Jurkat, Clone E6-1 (cell line): ENCODE measurements at regions not wholly inside any gene's neighbourhood (a gene's known extent, or its start where the extent isn't known, plus 50 kb on each side); places are given as distances from the start of the nearest gene placed in this dataset.

ENCODE experiments used
- DNase-seq: peaks from one replicate; pipeline ENCODE4 v3.0.0-alpha.2; 2011; ENCODE audit warnings: low read depth, low spot score
- H3K4me3 ChIP-seq: 2 replicates; pipeline ENCODE4 v1.5.1; 2011; ENCODE audit warnings: mild to moderate bottlenecking, low read length, control low read depth, moderate library complexity

DNA sequence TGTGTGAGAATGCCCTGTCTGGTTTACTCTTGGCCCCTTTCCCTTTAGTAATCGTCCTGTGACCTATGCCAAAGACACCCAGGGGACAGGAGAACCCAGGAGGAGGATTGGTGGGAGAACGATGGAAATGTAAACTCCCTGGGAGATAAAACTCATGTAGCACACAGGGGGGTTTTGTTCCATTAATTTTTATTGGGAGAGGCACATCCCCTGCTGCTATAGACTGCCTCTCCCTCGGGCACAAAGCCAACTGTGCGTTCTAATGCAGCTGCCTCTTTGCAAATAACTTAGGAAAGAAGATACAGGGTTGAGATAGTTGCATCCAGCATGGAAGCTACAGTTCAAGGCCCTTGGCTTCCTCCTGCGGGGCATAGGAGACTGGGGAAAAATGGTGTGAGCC lies 489.6 kb downstream of the SLC4A3 start:
- H3K4me3 ChIP-seq = no peak overlapping the region

DNA sequence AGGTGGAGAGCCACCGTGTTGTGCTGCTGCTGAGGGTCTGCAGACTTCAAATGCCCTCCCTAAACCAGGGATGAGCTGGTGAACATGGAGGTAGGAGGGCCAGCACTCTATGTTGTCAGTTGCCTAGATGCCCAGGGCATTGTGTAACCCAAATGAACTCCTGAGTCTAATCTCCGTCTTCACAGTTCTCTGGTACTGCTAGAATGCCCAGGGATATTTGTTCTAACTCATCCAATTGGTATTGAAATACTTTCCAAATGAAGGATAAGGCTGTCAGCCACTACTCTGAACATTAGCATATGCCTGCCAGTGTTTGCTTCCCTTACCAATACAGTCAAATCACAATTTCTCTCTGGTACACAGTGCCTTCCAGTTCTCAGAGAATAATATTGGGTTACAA lies 492.6 kb downstream of the SLC4A3 start:
- no peak overlapping the region for H3K4me3 ChIP-seq
- DNase-seq = no peak

More for the DNA sequence above, 489.6 kb downstream of the SLC4A3 start:
- DNase-seq = no peak

DNA sequence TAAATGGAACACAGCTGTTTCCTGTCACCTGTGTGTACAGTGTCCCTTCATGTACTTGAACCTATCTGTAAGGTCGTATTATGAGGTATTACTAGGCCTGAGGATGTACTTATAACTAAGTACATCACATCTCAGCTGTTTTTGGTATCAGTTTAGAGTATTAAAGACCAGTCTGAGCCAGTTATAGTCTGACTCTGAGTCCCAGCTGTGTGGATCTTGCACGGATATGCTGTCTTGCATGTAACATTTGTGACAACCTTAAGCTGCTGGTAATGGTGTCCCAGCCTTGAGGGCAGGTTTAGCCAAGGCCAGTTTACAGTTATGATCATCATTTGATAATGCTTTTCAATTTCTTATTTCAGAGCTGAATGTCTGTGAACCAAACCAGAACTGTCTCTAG lies 496.3 kb downstream of the SLC4A3 start:
- DNase-seq = no peak
- H3K4me3 ChIP-seq = no peak overlapping the region

DNA sequence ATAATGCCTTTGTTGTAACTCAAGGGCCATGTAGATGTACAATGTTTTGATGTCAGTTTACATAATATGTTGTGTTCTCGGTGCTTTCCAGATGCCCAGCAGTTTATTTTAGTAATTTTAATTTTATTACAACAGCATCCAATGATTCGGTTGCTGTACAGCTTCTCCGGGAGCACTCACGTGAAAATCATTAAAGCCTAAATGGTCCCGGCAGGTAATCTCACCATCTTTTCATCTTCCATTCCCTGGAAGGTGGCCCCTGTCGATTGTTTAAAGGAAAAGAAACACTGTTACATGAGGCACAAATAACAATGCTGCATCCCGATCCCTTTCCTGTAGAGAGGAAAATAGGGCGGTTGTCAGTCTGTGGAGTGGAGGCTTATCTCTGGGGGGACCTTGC lies 498.1 kb downstream of the SLC4A3 start:
- DNase-seq = no peak
- no peak overlapping the region for H3K4me3 ChIP-seq

DNA sequence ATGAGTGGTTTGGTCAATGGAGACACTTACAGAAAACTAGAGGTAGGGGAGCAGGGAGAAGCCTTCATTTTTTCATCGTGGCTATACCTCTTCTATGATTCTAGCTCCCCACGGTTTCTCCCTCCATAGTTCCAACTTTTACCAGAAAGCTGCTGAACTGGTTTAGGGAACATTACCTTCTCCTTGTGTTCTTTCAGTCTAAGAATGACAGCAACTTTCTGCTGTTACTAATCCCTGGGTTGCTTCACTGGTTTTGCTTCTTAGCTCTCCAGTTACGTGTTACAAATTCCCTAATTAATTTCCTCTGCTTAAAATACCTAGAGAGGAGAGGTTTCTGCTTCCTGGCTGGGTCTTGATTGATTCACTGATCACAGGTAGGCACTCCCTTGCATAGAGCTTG lies 499.9 kb downstream of the SLC4A3 start:
- DNase-seq = no peak

DNA sequence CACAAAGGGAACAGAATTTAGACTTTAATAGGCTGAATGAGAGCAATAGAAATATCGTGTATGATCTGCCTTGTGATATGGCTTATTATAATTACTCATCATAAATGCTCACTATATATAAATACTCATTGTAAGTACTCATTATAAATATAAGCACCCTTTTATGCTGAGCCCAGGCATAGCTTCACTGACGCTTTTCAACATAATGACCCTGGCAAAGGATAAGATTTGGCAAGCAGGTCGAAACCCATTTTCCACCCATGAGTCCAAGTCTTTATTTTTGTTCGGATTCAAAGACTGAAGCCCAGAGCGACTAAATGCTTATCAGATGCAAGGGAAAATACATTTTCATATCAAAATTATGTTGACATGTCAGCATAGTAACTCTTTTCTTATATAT lies 500.4 kb downstream of the SLC4A3 start:
- no peak for DNase-seq

More for the DNA sequence above, 499.9 kb downstream of the SLC4A3 start:
- H3K4me3 ChIP-seq = no peak overlapping the region

DNA sequence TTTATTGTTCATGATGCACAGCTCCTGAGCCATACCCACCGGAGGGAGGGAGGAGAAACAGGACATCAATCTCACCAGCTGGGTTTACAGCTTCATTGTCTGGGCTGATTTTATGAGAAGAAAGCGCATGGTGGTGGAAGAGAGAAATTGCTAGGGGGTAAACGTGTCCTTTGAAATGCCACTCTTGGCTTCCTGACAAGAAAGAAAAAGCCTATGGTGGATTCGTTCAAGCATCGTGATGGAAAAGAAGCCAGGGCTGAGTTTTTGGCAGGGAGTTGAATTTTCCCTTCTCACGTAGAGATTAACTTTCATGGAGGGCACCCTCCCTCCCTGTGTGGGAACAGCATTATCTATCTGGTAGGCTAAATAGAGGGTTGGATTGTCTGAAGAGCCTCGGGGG lies 502.0 kb downstream of the SLC4A3 start:
- DNase-seq = no peak
- H3K4me3 ChIP-seq = no peak overlapping the region

More for the DNA sequence above, 500.4 kb downstream of the SLC4A3 start:
- H3K4me3 ChIP-seq = no peak overlapping the region

DNA sequence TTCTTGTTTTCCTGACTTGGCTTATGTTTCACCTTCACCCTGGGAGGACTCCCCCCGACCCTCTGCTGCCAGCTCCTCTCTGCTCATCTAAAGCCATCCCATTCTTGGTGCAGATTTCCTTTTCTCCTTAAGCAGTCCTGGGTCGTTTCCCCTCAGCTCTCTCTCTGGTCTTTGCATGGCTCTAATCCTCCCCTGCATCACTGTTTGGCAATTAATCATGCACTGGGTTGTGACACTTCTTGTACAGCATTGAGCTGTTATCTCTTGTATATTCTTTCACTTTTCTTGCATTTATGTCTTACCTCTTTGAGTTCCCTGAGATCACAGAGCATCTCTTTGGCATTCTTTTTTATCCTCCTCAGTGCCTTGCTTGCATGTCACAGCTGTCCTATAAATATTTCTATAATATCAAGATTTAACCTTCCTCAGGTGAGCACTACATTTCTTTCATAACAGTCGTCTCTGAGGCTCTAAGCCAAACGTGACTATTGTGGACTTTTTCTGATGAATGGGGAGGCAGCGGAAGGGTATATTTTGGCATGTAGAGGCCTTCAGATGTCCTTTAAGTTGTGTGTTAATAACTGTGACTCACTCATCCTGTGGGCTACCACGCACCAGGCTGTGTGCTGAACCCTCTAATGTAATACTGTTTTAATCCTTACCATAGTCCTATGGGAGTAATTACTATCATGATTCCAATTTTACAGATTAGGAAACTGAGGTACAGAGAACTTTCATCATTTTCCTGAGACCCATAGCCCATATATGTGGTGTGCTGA lies 507.5 kb downstream of the SLC4A3 start:
- DNase-seq = no peak

DNA sequence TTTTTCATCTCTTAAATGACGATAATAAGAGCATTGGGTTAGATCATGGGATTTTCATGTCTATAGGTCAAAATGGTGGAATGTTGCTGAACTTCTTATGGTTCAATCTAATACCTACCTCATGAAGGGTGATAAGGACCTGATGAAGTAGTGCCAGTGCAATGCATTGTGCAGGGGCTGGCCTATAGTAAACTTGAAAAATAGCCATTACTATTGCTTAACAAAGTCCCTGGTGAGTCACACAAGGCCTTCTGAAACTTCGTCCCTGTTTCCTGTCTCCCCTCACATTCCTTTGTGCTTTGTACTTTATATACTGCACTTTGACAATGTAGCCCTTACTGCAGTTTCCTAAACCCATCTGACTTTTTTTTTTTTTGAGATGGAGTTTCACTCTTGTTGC lies 515.9 kb downstream of the SLC4A3 start:
- H3K4me3 ChIP-seq = no peak overlapping the region
- DNase-seq = no peak

More for the DNA sequence above, 507.5 kb downstream of the SLC4A3 start:
- no peak overlapping the region for H3K4me3 ChIP-seq

DNA sequence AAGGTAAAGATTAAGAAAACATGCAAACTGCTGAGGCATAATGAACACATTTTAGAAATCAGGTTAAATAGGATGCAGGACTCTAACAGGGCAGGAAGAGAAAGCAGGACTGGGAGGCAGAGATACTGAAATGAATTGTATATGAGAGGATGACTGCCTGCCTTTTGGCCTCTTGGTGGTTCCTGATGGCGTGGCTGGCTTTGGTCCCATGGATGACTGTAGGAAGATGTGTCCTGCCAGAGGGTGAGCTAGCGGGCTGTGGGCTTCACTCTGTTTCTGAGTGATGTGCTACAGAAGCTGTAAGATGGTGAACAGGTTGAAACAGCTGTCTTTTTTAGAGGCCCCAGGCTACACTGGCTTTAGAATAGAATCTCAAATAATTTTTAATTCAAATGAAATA lies 517.0 kb downstream of the SLC4A3 start:
- no peak for DNase-seq
- no peak overlapping the region for H3K4me3 ChIP-seq

DNA sequence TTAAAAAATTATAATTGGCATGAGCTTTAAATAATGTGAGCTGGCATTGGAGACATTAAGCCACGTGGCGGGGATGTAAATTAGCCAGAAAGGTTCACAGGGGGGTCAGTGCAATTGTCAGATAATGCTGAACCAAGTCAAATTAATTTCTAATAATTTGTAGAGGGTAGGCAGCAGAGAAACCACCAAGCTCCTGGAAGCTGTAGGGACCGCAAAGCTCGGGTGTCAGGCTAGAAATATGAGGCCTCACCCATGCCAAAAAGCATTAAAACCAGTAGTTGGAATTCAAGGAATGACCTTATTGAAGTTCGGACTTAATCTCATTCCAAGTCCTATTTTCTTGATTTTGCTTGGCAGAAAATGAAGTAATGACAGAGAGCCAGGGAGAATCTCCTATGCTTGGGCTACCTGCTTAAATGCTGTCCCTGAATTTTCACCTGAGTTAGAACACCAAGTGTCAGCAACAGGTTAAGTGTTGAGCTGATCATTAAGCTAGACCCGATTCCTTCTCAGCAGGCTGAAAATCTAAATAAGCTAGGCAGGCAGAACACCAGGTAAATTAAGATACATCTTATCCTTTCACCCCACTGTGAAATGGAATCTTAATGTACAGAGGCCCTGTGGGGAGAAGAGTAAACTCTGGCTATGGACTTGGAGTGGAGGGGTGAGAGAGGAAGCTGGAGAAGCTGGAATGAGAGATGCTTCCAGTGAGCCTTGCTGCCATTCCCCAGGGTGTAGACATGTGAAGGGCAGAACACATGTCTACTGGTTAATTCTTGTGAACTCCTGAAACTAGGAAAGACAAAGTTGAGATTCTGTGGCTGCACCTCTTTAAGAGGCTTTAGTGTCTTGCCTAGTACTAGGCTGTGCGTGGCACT lies 520.0 kb downstream of the SLC4A3 start:
- DNase-seq = no peak

DNA sequence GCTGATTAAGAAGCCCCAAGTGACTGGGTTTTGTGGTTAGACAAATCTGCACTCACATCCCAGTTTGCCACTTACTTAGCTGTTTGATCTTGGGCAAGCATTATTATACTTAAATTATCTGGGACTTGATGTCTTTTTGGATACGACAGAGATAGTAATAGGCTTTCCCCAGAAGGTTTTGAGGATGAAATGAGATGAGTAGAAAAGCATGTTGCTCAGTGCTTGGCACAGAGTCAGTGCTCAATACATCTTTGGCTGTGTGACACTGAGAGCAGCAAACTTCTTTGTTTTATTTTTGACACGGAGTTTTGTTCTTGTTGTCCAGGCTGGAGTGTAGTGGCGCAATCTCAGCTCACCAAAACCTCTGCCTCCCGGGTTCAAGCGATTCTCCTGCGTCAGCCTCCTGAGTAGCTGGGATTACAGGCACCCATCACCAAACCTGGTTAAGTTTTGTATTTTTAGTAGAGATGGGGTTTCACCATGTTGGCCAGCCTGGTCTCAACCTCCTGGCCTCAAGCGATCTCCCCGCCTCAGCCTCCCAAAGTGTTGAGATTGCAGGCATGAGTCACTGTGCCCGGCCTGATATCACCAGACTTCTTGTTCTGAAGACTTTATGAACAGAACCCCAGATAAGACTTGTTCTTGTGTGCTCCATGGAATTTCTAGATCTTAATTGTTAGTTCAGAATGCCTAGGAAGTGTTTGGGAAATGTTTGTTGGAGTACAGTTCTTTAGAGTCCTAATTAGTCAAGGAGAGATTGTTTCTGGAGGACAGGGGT lies 521.2 kb downstream of the SLC4A3 start:
- DNase-seq = no peak
- H3K4me3 ChIP-seq = no peak overlapping the region

More for the DNA sequence above, 520.0 kb downstream of the SLC4A3 start:
- no peak overlapping the region for H3K4me3 ChIP-seq

DNA sequence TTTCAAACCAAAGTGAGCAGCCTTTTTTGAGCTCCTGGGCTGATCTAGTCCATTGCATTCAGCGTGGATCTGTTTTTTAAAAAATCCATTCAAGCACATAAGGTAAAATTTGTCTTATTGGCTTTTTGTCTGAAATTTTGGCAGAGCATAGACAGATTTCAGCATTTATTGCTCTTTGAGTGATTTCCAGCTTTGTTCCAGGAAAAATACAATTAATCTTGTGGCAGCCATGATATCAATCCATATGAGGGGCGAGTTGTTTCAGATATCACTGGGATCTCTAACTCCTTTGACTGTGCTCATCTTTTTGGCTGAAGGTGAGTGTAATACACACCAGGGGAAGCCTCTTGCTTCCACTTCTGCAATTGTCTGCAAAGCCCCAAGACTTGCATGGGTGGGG lies 523.9 kb downstream of the SLC4A3 start:
- no peak for DNase-seq

DNA sequence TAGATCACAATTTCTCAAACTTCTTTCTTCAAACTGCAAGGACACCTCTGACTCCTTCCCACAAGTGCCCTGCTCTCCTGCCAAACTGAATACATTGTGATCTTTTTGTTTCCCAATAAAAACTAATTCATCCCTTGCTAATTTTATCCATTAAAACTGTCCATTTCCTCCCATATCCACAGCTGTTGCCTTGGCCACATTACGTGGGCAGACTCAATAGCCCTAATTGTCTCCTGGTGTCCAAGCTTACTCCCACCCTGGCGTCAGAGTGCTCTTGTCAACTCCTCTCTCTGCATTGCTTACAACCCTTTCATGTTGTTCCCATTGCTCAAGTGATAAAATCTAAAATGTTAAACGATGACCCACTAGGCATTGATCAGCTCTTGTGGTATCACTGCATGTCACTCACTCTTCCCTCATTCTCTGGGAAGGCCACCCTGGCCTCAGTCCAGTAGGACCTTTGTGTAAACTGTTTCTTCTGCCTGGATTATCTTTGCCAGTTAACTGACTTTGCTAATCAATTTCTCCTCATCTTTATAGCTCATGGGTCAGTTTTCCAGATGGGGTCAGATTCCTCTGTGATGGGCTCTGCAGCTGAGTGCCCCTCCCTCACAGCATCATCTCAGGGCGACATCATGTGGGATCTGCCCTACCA lies 525.0 kb downstream of the SLC4A3 start:
- DNase-seq = no peak

More for the DNA sequence above, 523.9 kb downstream of the SLC4A3 start:
- no peak overlapping the region for H3K4me3 ChIP-seq

DNA sequence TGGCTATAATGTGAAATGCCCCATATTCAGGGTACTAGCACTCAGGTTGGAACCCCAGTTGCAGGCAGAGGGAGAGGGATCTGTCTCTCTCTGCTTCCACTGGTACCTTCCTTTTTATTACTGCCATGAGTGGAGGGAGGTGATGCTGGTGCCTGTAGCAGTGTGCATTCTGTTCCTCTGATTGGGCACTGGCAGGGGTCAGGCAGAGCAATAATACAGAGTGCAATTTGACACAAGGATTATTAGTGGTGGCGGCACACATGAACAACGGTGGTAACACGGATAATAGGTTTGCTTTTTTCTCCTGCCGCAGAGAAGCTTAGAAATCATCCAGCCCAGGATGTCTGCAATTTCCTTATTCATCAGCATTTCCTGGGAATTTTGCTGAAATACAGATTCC lies 525.7 kb downstream of the SLC4A3 start:
- DNase-seq = no peak
- H3K4me3 ChIP-seq = no peak overlapping the region

More for the DNA sequence above, 525.0 kb downstream of the SLC4A3 start:
- H3K4me3 ChIP-seq = no peak overlapping the region

DNA sequence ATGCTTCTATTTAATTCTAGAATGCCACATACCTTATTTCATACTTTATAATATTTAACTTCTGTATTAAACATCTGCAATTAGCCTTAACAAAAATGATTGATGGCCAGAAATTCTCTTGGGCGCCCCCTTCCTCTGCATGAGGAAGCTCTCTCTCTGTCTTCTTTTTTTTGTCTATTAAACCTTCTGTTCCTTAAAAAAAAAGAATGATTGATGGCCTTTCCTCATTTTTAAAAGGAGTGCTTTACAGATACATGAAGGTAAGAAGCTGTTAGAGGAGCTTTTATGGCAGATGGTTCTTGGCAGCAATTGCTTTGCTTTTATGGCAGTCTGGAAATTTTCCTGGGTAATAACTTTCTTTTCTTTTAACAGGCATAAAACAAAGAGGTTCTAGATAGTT lies 526.9 kb downstream of the SLC4A3 start:
- DNase-seq = no peak
- H3K4me3 ChIP-seq = no peak overlapping the region

DNA sequence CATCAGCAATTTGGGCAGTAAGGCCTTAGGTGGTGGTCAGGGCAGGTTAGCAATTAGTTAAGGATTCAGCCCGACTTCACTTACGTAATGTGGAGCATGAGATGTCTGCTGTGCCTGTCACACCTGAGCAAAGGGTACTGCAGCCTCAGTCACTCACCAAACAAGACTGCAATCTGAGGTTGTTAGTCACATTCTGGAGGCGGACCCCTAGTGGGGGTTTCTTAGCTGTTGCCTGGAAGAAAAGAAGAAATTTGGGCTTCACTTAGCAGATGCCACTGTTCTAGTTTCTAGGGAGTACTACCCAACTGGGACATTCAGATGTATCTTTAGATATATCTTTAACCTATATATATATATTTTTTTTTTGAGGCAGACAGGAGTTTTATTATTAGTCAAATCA lies 529.9 kb downstream of the SLC4A3 start:
- no peak for DNase-seq
- H3K4me3 ChIP-seq = no peak overlapping the region

DNA sequence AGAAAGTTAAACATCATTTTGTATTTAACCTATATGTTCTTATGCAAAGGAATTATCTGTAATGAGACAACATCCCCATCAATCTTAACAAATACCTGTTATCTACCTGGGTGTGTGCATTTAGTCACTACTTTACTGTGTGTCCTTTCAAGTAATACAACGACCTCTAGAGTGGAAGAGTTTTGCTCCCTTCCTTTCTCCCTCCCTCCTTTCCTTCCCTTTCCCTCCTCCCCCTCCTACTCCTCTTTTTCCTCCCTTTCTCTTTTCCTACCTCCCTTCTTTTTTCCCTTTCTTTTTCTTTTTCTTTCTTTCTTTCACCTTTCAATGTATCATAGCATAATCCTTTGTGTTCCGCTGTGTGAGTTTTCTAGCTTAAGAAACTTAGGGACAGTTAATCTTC lies 532.3 kb downstream of the SLC4A3 start:
- DNase-seq = no peak
- no peak overlapping the region for H3K4me3 ChIP-seq

DNA sequence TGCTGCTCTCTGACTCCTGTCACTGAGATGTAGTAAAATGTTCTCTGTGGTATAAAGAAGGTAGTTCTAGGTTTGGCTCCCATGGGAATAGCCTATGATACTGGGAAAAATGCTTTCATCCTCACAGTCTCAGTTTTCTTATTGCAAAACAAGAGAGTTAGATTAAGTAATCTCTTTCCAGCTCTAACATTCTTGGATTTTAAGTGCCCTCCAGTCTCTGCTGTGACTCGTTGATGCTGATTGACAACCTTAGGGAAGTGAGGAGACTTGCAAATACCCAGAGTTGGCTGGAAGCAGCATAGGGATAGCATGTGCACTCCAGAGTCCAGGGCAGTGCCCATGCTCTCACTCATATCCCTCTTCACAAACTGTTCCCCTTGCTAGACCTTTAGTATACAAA lies 534.9 kb downstream of the SLC4A3 start:
- DNase-seq = no peak
- H3K4me3 ChIP-seq = no peak overlapping the region
